Retinal pigment epithelial cell (primary cell): ENCODE measurements at regions not wholly inside any gene's neighbourhood (a gene's known extent, or its start where the extent isn't known, plus 50 kb on each side); places are given as distances from the start of the nearest gene placed in this dataset.

Experiments used
- DNase-seq: peaks from one replicate; pipeline ENCODE4 v3.0.0-alpha.2; 2010; ENCODE audit warnings: low read depth
- H3K4me3 ChIP-seq: 2 replicates; pipeline ENCODE4 v1.5.1; 2011; ENCODE audit warnings: mild to moderate bottlenecking, low read length, control low read depth, moderate library complexity
- TF ChIP-seq, protein P1 (sequence below): conservative IDR thresholded peaks from 2 replicates; pipeline ENCODE4 v1.5.1; 2011; ENCODE audit warnings: low read depth, low read length, control low read depth, inconsistent platforms

DNA sequence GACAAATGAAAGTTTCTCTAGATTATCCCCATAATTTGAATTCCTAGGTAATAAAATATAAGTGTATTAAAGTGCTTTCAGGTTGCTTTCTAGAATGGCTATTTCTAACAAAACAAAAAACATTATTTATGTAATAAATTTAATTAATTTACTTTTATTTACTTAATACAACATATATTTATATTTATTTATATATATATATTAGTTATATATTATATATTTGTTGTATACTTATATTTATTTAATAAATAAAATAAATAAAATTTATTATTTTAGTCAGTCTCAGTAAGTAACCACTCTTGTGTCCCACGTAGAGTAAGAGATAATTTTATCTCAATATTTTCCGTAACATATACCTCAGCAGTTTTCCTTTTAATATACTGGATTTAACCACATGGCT, 1031.6 kb upstream of the CNTN5 start:
- TF ChIP-seq, protein P1, sequence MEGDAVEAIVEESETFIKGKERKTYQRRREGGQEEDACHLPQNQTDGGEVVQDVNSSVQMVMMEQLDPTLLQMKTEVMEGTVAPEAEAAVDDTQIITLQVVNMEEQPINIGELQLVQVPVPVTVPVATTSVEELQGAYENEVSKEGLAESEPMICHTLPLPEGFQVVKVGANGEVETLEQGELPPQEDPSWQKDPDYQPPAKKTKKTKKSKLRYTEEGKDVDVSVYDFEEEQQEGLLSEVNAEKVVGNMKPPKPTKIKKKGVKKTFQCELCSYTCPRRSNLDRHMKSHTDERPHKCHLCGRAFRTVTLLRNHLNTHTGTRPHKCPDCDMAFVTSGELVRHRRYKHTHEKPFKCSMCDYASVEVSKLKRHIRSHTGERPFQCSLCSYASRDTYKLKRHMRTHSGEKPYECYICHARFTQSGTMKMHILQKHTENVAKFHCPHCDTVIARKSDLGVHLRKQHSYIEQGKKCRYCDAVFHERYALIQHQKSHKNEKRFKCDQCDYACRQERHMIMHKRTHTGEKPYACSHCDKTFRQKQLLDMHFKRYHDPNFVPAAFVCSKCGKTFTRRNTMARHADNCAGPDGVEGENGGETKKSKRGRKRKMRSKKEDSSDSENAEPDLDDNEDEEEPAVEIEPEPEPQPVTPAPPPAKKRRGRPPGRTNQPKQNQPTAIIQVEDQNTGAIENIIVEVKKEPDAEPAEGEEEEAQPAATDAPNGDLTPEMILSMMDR = no peak
- no peak overlapping the region for H3K4me3 ChIP-seq
- DNase-seq = no peak

DNA sequence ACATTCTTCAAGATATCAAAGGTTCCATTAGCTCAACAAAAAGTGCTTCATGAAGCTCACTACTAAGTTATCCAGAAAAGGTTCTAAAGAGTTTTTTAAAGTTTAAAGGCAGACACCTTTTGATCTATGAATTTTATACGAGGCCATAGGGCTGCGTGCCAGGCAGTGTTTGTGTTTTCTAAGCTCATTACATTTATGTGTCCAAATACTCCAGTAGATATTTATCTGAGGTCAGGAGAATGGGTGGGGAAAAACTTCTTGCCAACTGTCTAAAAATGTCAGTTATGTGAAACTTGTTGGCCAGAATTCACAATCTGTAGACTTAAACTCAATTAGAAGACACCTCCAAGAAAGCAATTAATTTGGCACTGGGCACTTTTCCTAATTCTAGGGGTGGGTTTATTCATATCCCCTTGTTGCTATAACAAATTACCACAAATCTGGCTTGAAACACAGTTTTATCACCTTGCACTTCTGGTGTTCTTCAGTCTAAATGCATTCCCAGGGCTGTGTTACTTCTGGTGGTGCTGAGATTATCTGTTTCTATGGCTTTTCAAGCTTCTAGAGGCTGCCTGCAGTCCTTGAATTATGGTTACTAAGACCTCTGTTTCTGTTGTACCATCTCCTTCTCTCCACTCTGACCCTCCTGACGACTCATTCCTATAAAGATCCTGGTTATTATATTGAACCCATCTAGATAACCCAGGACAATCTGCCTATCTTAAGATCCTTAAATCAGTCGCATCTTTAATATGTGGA, 1030.4 kb upstream of the CNTN5 start:
- DNase-seq = peak; percentile 81
- TF ChIP-seq, protein P1 = no peak

DNA sequence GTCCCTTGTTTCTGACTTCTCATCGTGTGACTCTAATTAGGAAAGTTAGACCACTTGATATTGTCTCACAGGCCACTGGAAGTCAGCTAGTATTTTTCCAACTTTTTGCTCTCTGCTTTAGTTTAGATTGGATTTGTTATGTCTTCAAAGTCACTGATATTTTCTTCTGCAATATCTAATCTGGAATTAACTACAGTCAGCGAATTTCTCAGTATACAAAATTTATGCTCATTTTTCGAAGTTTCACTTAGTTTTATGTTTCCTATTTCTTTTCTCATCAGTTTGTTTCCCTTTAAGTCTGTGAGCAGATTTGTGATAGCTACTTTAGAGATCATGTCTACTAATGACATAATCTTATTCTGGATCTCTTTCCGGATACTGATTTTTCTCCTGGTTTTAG, 1027.2 kb upstream of the CNTN5 start:
- DNase-seq = no peak
- TF ChIP-seq, protein P1 = no peak
- no peak overlapping the region for H3K4me3 ChIP-seq

More for the DNA sequence above, 1030.4 kb upstream of the CNTN5 start:
- H3K4me3 ChIP-seq = no peak overlapping the region

DNA sequence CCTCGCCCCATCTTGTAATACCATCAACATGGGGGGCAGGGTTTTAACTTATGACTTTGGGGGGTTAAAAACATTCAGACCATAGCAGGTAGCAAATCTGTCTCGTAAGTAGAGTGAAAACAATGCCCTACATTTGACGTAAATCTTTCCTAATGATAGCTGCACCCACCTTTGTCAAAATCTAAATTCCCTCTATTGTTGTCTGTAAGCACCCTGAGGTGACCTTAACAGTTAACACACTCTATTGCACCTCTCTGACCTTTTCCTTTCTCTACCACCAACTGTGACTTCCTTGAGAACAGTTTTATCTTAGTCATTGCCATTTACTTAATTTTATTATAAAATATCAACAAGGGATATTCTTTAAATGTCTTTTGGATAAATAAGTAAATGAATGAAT, 1024.9 kb upstream of the CNTN5 start:
- TF ChIP-seq, protein P1 = no peak
- no peak for DNase-seq
- H3K4me3 ChIP-seq = no peak overlapping the region

DNA sequence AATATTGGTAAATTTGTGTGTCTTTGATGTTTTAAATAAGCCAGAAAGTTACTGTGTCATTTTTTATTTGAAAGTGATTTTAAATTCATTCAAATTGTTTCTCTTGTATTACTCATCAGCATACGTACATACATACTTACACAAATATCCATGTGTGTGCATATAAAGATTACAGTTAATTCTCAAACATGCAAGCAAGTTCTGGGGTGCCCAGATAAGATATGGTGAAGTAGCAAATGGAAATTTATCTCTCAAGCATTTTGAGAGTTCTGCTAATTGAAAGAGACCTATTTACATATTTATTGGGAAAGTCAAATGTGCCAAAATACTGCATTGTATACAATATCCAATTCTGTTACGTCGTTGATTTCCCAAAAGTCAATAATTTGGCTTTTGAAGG, 1024.0 kb upstream of the CNTN5 start:
- DNase-seq = no peak
- TF ChIP-seq, protein P1 = no peak
- H3K4me3 ChIP-seq = no peak overlapping the region

DNA sequence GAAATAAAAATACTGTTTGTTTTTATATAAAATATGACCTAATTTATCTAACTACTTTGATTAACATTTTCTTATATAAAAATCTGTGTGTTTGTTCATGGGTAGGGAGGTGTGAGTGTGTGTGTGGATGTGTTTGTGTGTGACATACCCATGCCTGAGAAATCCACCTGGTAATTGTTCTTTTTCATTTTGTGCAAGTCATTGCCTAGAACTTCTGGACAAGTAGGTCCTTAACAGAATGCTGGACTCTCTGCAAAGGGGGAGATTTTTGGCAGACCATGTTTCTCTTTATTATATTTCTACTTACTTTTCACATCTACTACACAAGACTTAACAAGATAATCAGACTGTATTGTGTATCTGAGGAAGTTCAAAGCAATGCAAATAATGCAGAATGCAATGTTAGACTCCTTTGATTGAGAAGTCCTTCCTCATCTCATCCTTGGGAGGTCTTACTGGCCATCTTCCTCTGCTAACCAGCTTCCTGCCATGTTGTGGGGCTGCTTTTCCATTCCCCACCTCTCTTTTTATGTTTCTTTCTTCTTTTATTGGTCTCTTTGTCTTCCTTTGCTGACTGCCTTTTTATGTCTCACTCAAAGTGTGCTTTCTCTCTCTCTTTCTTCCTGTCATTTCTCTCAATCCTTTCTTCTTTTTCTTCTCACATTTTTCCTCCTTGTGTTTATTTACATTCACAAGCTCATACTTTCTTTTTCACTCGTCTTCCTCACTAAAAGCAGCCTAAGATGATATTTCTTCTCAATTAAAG, 1017.0 kb upstream of the CNTN5 start:
- TF ChIP-seq, protein P1 = no peak
- no peak for DNase-seq
- no peak overlapping the region for H3K4me3 ChIP-seq
